HEK293T (cell line): ENCODE measurements at regions not wholly inside any gene's neighbourhood (a gene's known extent, or its start where the extent isn't known, plus 50 kb on each side); places are given as distances from the start of the nearest gene placed in this dataset.

Experiments used
- ARNT ChIP-seq: fragments of 450-650 bp; IDR thresholded peaks from 2 replicates; pipeline ENCODE4 v1.6.1; 2017; ENCODE audit warnings: mild to moderate bottlenecking
- TF ChIP-seq, protein P1 (sequence below): fragments of 450-650 bp; IDR thresholded peaks from 2 replicates; pipeline ENCODE4 v1.6.1; 2016

DNA sequence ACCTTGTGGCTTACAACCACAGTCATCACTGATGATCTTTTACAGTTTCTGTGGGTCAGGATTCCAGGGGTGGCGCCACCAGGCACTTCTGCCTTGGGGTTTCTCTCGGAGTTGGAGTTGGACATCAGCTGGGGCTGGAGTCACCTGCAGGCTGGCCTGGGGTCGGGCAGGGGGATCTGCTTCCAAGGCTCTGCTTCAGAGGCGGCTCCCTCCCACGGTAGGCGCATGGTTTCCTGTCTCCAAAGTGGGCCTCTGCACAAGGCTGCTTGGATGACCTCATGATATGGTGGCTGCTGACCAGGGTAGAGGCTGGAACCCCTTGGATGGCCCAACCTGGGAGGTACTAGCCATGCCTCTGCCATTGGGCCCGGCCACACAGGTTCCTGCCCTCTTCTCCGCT, 170.6 kb upstream of the CIBAR2 start:
- TF ChIP-seq, protein P1, sequence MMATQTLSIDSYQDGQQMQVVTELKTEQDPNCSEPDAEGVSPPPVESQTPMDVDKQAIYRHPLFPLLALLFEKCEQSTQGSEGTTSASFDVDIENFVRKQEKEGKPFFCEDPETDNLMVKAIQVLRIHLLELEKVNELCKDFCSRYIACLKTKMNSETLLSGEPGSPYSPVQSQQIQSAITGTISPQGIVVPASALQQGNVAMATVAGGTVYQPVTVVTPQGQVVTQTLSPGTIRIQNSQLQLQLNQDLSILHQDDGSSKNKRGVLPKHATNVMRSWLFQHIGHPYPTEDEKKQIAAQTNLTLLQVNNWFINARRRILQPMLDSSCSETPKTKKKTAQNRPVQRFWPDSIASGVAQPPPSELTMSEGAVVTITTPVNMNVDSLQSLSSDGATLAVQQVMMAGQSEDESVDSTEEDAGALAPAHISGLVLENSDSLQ: no peak
- no peak for TF ChIP-seq ARNT
